Left lung (tissue), 4 donors: ENCODE measurements at regions not wholly inside any gene's neighbourhood (a gene's known extent, or its start where the extent isn't known, plus 50 kb on each side); places are given as distances from the start of the nearest gene placed in this dataset.

Source experiments
- ATAC-seq: fragments of 200-7000 bp; cut with Tn5 transposase; one replicate; pipeline ENCODE4 v1.9.1; 2020; ENCODE audit warnings: moderate library complexity
- DNase-seq, 4 donors: peaks; one replicate each; pipeline ENCODE4 v3.0.0-alpha.2; 2013 to 2020
- H3K27ac ChIP-seq, 2 donors: fragments of 200-600 bp; sonication (generic) in 1 of 2; one replicate each; pipeline versions ENCODE4 v1.5.0 to v1.8.0; 2020 to 2021
- H3K27me3 ChIP-seq, 2 donors: fragments of 200-600 bp; sonication (generic) in 1 of 2; one replicate each; pipeline versions ENCODE4 v1.5.0 to v1.8.0; 2020 to 2021
- H3K36me3 ChIP-seq, 2 donors: fragments of 200-600 bp; sonication (generic) in 1 of 2; one replicate each; pipeline versions ENCODE4 v1.5.0 to v1.8.0; 2020 to 2021
- H3K4me1 ChIP-seq, 2 donors: fragments of 200-600 bp; one replicate each; pipeline ENCODE4 v1.8.0; 2021
- H3K4me3 ChIP-seq, 2 donors: fragments of 200-600 bp; sonication (generic) in 1 of 2; one replicate each; pipeline versions ENCODE4 v1.5.0 to v1.8.0; 2020 to 2021; ENCODE audit warnings: mild to moderate bottlenecking in 1 of 2
- H3K9me3 ChIP-seq, 2 donors: fragments of 200-600 bp; sonication (generic) in 1 of 2; one replicate each; pipeline versions ENCODE4 v1.5.0 to v1.8.0; 2020 to 2021
- CTCF ChIP-seq, 2 donors: fragments of 200-600 bp; sonication (generic) in 1 of 2; IDR thresholded peaks; one replicate each; pipeline versions ENCODE4 v1.5.0 to v1.8.0; 2021; ENCODE audit warnings: antibody characterized with exemption in 2 of 2
- intact Hi-C, 2 donors: fragments of 100-400 bp; cut with DNase I; formaldehyde crosslinking; loops; one replicate each; pipeline versions ENCODE4 v1.11.2 to v1.14.2; 2022
- donor health status: DM: no; HTN: yes; CAD: no.
- donor health status: DM: no; HTN: no; CAD: no.

- no peaks in the 10 kb centered on the region for H3K4me1 ChIP-seq
- intact Hi-C loops: no loop called here
- peaks cover 0 to 27% of the 10 kb centered on the region in 2 donors for H3K9me3 ChIP-seq
- H3K36me3 ChIP-seq: no peaks in the 10 kb centered on the region
- DNase-seq (no peak), ATAC-seq (no peak)
- no peaks in the 10 kb centered on the region for H3K27me3 ChIP-seq
- TF ChIP-seq CTCF (IDR thresholded peaks at IDR 0.05): no peak
- H3K27ac ChIP-seq: no peak overlapping the region
- H3K4me3 ChIP-seq: no peak overlapping the region
Measured at GRCh38 chr1:96191165-96191564, 530.4 kb upstream of the PTBP2 start.

GRCh38 chr1:96206451-96206850 lies 515.1 kb upstream of the PTBP2 start:
- no peaks in the 10 kb centered on the region for H3K4me1 ChIP-seq
- no peak overlapping the region for H3K4me3 ChIP-seq
- no peaks in the 10 kb centered on the region for H3K9me3 ChIP-seq
- DNase-seq: no peak
- intact Hi-C loops: no loop called here
- TF ChIP-seq CTCF (IDR thresholded peaks at IDR 0.05): no peak
- ATAC-seq: no peak
- no peaks in the 10 kb centered on the region for H3K36me3 ChIP-seq
- no peak overlapping the region for H3K27ac ChIP-seq
- no peaks in the 10 kb centered on the region for H3K27me3 ChIP-seq

- TF ChIP-seq CTCF (IDR thresholded peaks at IDR 0.05): no peak
- intact Hi-C loops: no loop called here
Measured at GRCh38 chr1:96207936-96208335, 513.6 kb upstream of the PTBP2 start.

GRCh38 chr1:96208428-96208827 lies 513.2 kb upstream of the PTBP2 start:
- Histone ChIP-seq H3K27ac (no peak overlapping the region), H3K4me3 (no peak overlapping the region), H3K36me3 (no peaks in the 10 kb centered on the region), H3K27me3 (no peaks in the 10 kb centered on the region), H3K9me3 (no peaks in the 10 kb centered on the region), H3K4me1 (no peaks in the 10 kb centered on the region)
- intact Hi-C loops: no loop called here
- no peak for TF ChIP-seq CTCF (IDR thresholded peaks at IDR 0.05)
- ATAC-seq: no peak
- no peak for DNase-seq

More at GRCh38 chr1:96207936-96208335, 513.6 kb upstream of the PTBP2 start:
- ATAC-seq (no peak), DNase-seq (no peak)
- Histone ChIP-seq H3K9me3 (no peaks in the 10 kb centered on the region), H3K27ac (no peak overlapping the region), H3K4me1 (no peaks in the 10 kb centered on the region), H3K4me3 (no peak overlapping the region), H3K27me3 (no peaks in the 10 kb centered on the region), H3K36me3 (no peaks in the 10 kb centered on the region)

GRCh38 chr1:96210054-96210453 lies 511.5 kb upstream of the PTBP2 start:
- no peaks in the 10 kb centered on the region for H3K36me3 ChIP-seq
- no peaks in the 10 kb centered on the region for H3K27me3 ChIP-seq
- ATAC-seq: no peak
- no peaks in the 10 kb centered on the region for H3K4me1 ChIP-seq
- no peak for DNase-seq
- TF ChIP-seq CTCF (IDR thresholded peaks at IDR 0.05): no peak
- no peak overlapping the region for H3K27ac ChIP-seq
- intact Hi-C loops: no loop called here
- no peak overlapping the region for H3K4me3 ChIP-seq
- H3K9me3 ChIP-seq: no peaks in the 10 kb centered on the region
